GM19043 (cell line): ENCODE measurements at regions not wholly inside any gene's neighbourhood (a gene's known extent, or its start where the extent isn't known, plus 50 kb on each side); places are given as distances from the start of the nearest gene placed in this dataset.

ENCODE experiments used
- ATAC-seq: cut with Tn5 transposase; IDR thresholded peaks from one replicate; pipeline ENCODE4 v1.9.1; 2021; ENCODE audit warnings: low read depth; ENCODE audit not compliant: unreplicated experiment

DNA sequence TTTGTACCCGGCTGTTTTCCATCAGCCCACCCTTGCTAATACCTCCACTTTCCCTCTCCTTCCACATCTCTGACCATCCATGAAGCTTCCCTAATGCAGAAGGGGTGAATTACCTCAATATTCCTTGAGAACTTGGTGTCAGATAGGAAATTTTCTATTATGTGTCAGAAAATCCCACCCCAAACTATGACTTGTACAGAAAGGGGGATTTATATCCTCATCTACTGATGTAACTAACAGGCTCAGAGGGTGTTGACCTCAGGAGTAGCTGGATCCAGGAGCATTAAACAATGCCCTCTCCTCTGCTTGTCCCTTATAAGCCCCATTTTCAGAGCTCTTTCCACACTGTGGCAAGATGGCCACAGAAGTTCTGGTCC lies 242.8 kb upstream of the TLE3 start:
- ATAC-seq = no peak

DNA sequence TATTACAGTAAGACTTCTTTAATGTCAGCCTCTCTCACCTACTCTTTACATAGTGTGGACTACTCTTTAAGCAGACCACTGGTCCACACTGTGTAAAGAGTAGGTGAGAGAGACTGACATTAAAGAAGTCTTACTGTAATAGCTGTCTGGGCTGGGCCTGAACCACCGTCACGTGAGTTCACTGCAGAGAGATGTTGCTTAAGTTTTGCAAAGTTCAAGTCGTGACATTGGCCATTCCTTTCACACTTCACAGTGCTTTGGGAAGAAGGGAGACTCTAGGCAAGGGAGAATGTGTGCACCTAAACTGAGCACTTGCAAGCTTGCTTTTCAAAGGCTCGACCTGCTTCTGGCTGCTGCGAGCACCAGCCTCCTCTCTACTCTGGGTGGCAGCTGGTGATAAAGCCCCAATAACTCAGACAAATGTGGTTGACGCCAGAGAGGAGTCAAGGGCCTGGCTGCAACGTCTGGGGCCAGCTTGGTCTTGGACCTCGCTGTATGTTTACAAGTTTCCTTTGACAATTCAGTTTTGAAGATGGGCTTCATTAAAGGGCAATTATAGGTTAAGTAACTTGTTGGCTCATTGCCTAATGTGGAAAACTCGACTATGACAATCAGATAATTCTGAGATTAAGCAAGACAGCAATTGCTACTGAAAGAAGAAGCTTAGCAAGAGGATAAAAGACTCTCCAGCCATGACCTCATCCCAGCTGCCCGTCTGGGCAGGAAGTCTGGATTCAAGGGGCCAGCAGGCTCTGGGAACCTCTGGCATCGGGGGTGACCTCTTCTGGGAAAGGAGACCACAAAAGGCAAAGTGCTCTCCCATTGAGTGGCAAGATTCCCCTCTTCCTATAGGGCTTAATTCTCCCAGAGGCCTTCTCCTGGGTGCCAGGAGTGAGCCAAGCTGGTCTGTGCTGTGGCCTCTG lies 242.1 kb upstream of the TLE3 start:
- no peak for ATAC-seq

DNA sequence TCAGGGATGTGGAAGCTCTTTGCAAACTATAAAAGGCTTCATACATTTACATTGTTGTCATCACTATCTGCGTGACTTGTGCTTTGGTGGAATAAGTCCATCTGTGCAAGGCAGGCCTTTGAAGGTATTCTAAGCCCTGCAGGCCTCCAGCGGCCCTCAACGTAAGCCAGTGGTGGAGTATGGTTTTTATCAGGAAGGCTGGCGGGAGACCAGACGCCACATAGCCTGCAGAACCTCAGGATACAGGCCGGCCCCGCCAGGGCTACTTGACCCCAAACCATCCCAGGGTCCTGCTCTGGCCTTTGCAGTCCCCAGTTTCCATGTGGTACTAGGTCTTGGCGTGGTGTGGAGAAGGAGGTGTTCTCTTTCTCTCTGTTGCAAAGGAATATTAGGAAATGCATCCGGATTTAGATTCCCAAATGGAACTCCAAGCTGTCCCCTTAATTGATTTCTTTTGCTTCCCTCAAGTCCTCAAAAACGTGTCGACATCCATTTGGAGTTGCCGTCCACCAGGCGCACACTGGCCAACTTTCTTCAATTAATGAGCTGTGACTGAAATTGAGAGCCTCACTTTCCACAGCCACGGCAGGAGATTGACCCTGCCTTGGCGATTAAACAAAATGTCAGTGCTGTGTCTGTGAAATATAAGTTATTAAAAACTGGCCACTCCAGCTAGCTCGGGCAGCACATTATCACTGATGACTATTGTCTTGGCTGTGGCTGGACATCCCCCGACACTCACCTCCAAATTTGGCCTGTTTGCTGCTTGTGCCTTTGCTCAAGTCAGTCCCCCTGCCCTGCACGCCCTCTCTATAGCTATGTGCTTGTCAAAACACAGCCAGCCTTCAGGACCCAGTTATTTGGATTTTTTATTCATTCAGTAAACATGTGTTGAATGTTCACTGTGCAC lies 239.8 kb upstream of the TLE3 start:
- no peak for ATAC-seq

DNA sequence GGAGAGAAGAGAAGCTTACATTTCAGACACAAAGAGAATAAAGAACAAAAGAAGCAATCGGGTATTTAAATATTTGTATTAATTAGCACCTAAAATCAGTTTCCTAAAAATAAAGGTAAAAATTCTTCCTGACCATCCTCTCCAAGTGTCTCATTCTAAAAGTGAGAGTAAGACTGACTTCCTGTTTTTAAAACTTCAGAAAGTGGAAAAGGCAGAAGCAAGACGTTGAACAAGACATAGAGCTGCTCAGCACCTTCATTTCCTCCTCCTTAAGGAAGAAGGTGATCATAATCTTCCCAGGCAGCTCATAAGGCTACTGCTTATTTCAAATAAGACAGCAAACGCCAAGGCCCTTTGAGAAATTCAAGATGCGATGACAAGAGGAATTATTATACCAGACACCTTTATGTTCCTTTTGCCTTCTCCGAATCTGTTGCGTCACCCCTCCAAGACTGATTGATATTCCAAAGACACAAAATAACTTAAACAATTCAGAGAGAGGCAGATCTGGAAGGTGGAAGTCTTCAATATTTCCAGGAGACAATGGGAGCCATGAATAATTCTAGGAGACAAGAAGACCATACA lies 238.8 kb upstream of the TLE3 start:
- no peak for ATAC-seq

DNA sequence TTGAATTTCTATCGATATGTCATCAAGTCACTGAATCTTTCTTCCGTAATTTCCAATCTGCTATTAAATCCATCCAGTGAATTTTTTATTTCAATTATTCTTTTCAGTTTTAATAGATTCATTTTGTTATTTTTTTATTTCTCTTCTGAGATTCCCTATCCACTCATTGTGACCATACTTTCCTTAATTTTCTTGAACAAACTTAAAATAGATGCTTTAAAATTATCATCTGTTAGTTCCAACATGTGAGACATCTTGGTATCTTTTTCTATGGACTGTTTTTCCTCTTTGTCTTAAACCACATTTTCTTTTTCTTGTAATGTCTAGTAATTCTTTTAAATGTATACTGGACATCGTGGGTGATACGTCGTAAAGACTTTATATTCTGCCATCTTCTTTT lies 236.6 kb upstream of the TLE3 start:
- ATAC-seq = no peak

DNA sequence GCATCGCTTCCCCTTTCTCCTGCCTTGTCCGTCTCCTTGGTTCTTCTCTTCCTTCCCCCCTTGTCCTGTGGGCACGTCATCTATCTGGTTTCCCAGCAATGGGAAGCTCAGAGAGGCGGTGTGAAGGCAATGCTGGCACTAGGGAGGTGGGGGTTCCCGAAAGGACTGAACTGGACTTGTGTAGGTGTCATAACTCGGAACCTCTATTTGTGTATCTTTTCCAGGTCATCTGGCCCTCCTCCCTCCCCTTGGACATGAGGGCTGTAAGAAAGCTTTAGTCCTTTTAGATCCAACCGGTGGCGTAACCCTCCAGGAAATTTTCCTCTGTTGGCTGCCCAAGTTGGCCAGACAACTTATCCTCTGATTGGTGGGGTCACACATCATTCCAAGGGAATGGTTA lies 231.5 kb upstream of the TLE3 start:
- no peak for ATAC-seq

DNA sequence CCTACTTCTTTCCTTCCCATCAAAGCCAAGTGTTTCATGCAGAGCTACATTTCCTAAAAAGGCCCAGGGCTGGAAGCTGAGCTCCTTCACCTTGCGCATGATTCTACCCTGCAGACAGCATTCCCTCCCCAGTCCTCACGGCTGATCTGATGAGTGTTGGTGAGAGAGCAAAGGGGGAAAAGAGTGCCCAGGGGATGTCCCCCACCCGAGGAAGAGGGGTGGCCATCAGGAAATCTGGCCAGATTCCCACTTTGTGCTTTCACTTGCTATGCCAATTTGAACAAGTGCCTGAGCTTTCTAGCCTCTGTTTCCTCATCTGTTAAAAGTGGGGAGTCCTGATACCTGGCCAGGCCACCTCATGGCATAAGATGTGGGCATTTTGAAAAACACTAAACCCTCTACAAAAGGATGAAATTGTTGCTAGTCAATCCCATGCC lies 231.0 kb upstream of the TLE3 start:
- no peak for ATAC-seq

DNA sequence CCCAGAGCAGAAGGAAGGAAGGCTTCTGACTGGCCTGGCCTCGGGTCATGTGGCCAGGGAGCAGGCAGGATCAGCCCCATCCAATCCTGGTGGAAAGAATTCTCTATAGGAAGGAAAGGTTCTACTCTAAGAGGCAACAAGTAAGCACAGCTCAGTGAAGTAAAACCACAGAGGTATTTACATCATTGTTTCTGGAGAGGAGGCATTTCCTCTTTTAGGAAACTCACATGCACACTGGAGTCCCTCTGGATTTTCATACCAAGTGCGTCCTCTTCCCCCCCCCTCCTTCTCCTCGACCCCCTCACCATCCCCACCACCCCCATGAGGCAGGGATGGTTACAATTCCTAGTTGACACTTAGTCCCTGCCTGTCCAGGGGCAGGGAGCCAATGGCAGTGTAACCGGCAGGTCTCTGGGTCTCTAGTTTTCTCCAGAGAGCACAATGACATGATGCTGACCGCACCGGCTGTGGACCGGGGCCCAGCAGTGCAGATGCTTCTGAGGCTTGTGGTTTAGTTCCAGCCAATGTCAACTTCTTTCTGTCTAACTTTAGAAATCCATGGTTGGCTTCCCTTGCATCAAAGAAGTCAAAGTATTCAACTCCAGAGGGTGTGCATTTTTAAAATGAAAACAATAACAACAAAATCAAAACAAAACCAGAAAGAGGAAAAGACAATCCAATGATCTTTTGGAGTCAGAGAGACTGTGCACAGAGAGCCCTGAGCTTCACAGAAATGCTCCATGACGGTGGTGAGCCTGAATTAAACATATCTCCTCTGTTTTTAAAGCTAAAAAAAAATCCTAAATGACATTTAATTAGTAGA lies 230.3 kb upstream of the TLE3 start:
- ATAC-seq = peak; percentile 64

DNA sequence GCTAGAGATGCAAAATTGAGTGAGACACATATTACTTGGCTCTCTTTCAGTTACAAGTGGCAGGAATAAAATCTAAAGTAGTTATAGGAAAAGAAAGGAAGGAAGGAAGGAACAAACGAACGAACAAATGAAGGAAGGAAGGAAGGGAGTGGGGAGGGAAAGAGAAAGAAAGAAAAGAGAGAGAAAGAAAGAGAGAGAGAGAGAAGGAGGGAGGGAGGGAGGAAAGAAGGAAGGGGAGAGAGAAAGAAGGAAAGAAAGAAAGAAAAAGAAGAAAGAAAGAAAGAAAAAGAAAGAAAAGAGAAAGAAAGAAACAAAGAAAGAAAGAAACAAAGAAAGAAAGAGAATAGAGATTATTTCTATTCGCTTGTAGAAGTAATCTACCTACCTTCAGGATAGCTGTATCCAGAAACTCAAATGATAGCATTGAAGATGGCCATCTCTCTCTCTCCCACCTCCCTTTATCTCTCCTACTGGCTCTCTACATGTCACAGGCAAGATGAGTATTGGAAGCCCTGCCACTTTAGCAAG lies 229.7 kb upstream of the TLE3 start:
- no peak for ATAC-seq

DNA sequence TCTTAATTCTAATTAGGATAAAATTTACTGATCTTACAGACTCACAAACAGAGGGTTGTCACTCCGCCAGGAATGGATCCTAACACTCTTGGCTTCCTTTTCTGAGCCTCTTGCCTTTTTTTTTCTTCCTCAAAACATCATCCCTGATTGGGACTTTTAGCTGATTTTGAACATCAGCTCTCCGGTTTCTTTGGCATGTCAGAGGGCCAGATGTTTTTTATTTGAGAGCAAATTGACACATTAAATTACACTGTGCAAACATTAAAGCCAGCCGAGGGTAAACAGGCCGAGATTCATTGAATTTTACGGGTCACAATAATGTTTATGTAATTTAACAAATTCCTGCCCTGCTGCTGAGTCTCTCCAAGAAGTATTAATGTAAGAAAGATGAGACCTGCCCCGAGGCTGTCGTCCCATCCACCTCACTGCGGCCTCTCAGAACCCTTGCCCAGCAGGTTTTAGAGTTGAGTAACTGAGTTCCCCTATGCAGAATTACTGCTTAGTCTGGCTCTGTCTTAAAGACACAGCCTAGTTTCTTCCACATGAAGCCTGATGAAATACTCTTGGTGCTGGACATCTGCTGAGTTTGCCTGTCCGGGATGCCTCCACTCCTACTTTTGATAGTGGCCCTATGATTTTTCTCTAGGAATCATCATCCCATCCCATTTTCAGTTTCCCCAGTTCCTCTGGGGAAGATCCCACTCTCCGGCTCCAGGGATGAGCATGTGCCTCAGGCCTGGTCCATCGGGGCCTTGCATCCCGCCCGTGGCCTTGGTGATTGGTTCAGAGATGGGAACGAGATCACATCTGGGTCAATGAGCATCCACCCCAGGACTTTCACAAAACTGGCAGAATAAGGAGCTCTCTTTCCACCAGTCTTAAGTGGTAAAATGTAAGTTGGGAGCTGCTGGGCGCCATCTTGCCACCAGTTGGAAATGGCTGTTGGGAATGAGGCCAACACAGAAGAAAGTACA lies 226.6 kb upstream of the TLE3 start:
- ATAC-seq = no peak

DNA sequence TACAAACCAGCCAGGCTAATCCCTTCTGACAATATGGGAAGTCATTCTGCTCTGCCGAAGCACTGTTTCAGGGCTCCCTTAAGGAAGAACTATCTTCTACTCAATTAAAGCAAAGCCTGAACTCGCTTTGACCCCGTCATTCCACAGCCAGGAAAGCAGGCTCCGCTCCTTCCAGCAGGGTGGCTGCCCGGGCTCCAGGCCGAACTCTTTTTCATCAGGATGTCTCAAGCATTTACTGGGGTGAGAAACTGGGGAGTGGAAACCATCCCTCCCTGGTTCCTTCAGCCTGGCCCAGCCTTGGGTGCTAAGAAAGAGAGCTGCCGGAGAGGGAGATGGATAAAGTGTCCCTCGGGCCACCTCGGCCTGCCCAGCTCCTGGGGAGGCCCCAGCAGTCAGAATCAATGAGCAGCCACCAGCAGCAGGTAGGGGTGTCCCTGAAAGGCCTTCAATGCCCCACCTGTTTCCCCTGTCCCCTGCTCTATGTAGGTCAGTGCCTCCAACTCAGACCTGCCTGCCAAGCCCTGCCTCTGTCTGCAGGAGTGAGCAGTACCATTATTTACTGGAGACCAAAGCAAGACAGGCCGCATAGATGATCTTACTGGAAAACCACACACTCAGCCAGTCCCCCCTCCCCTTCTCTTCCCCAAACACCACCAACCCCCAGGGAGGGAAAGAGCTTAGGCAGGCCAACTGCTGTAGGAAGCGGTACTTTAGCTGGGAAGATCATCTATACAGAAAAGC lies 225.6 kb upstream of the TLE3 start:
- ATAC-seq = no peak

DNA sequence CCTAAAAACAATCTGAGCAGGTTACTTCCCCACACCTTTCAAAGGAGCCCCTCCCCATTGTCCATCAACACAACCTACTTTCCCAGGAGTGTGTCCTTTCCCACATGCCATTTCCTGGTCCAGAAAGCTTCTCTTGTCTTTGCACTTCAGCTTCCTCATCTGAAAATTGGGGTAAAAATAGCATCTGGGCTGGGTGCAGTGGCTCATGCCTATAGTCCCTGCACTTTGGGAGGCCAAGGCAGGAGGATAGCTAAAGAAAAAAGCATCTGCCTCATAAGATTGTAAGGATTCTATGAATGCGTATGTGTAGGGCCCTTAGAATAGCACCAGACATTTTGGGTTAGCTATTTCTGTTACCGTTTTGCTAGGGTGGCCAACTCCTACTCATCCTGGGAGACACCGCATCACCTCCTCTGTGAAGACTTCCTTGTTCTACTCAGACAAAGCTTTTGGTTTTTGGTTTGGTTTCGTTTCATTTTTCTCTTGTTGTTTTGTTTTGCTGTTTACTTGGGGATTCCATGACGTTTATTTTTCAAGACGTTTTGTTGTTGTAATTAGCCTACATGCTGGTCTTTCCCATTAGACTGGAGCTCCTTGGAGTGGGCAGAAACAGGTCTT lies 224.4 kb upstream of the TLE3 start:
- no peak for ATAC-seq

DNA sequence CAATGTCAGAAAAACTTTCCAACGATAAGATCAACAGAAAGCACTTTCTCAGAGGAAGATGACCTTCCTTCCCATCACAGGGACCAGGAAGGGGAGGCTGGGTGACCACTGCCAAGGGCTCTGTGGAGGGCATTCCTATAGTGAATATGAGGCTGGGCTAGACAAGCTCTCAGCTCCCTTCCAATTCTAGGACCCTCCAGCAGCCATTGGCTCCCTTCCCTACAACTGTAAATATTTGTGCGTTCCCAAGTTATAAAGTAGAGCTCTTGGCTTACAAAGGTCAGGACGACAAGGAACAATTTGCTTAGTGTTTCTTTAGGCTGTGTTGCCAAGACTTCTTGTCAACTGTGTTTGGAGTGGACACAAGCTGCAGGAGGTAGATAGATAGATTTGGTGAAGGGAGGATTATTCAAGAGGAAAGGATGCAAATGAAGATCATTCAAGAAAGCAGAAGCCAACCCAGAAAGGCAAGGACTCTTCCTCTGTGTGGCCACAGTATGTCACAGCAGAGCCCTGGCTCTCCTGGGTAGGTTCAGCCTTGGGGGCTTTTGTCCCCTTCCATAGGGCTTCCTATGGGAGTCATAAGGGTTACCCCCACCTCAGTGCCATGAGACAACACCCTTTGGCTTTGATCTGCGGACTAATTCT lies 223.6 kb upstream of the TLE3 start:
- no peak for ATAC-seq

DNA sequence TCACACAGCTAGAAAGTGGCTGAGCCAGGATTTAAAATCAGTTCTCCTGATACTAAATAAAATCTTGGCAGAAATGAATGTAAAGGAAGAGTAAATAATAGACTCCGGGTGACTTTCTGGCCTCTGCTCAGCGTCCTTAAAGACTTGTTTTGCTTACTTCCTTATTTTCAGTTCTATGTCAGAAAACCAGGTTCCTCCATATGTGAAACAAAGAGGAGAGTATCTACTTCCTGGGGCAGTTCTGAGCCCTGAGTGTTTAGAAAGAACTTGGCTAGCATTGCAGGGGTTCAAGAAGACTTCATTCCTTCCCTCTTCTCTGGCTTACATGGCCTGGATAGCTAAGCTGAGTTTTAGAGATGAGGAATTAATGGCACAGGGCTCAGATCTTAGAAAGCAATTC lies 222.8 kb upstream of the TLE3 start:
- ATAC-seq = no peak

DNA sequence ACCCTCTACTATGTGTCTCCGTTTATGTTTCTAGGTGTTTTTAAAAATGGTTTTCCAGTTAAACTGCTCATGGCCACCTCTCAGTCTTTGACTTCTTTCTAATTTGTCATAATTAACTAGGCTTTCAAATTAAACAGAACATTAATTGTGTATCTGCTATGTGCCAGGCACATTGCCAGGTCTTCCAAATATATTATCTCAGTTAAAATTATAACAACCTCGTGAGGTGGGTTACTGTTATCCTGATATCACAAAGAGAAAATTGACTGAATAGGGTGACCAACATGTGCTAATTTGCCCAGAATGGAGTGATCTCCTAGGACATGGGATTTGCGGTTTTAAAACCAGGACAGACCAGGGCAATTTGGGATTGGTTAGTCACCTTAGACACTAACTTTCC lies 222.4 kb upstream of the TLE3 start:
- ATAC-seq = no peak

DNA sequence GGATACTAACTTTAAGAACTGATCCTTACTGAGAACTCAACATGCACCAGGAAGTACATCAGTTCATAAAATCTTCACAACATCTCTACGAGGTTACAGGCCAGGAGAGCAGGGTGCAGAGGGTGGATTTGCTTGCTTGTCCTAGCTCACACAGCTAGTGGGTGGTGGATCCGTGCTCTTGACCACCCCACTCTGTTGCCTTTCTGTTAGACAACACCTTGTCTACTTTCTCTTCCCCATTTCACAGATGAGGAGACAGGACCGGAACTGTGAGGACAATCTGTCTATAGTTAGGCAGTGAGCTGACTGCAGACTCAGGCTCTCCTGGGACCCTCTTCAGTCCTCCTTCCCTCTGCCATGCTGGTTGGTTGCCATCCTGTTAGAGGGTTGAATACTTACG lies 221.7 kb upstream of the TLE3 start:
- peak; percentile 87 for ATAC-seq
